Adrenal gland (tissue), 9 donors: ENCODE measurements at regions not wholly inside any gene's neighbourhood (a gene's known extent, or its start where the extent isn't known, plus 50 kb on each side); places are given as distances from the start of the nearest gene placed in this dataset.

ENCODE experiments used
- DNase-seq, 7 donors: peaks; one replicate each; pipeline ENCODE4 v3.0.0-alpha.2; 2019 to 2020
- H3K27ac ChIP-seq, 5 donors: fragments of 200-600 bp; sonication (generic) in 4 of 5; 1 replicate in 3 of 5; 2 replicates in 2 of 5; pipeline versions ENCODE4 v1.5.1 to v1.8.0; 2016 to 2020; ENCODE audit warnings: mild to moderate bottlenecking in 1 of 5
- H3K27me3 ChIP-seq: fragments of 200-600 bp; 2 replicates; pipeline ENCODE4 v1.8.0; 2021
- H3K36me3 ChIP-seq, 2 donors: fragments of 200-600 bp; replicated peaks in 1 of 2; 1 replicate in 1 of 2; 2 replicates in 1 of 2; pipeline versions ENCODE4 v1.5.1 to v1.8.0; 2018 to 2022
- H3K4me1 ChIP-seq, 2 donors: fragments of 200-600 bp; replicated peaks in 1 of 2; 1 replicate in 1 of 2; 2 replicates in 1 of 2; pipeline versions ENCODE4 v1.5.1 to v1.8.0; 2018 to 2021
- H3K4me3 ChIP-seq, 4 donors: fragments of 200-600 bp; sonication (generic) in 3 of 4; one replicate each; pipeline ENCODE4 v1.5.1; 2016 to 2018
- H3K9me3 ChIP-seq, 3 donors: fragments of 200-600 bp; sonication (generic) in 1 of 3; replicated peaks in 1 of 3; 1 replicate in 2 of 3; 2 replicates in 1 of 3; pipeline versions ENCODE4 v1.5.1 to v1.8.0; 2016 to 2021
- POLR2A ChIP-seq, 2 donors: fragments of 450-650 bp; IDR thresholded peaks; one replicate each; pipeline ENCODE4 v1.6.1; 2017; ENCODE audit warnings: antibody characterized with exemption in 2 of 2, mild to moderate bottlenecking in 2 of 2, moderate library complexity in 1 of 2
- WGBS, 4 donors: extraction: QIAGEN DNeasy Blood & Tissue Kit in 2 of 4; methylation state at CpG; one replicate each; pipeline versions ENCODE4 v1.1.5 to v1.1.7; 2013 to 2017; 5-methylcytosine and 5-hydroxymethylcytosine counted together
- intact Hi-C, 2 donors: fragments of 100-400 bp; cut with DNase I; formaldehyde crosslinking; loops; one replicate each; pipeline versions ENCODE4 v1.14.1 to v1.15.0; 2022 to 2023
- TF ChIP-seq, protein P1 (sequence below), 6 experiments: fragments of 450-650 bp in 4 of 6; fragments of 200-600 bp in 2 of 6; sonication (generic) in 1 of 6; IDR thresholded peaks; 1 replicate in 5 of 6; 2 replicates in 1 of 6; pipeline versions ENCODE4 v1.5.1 to v1.8.0; 2016 to 2021; ENCODE audit warnings: antibody characterized with exemption in 6 of 6, mild to moderate bottlenecking in 2 of 6, moderate library complexity in 1 of 6
- donor health status: healthy with polysubstance abuse.
- donor health status: Bipolar disorder and iron deficiency.
- donor health status: DM: yes; HTN: yes; CAD: no.
- donor health status: DM: no; HTN: no; CAD: no.
- donor health status: DM: no; HTN: no; CAD: no.

DNA sequence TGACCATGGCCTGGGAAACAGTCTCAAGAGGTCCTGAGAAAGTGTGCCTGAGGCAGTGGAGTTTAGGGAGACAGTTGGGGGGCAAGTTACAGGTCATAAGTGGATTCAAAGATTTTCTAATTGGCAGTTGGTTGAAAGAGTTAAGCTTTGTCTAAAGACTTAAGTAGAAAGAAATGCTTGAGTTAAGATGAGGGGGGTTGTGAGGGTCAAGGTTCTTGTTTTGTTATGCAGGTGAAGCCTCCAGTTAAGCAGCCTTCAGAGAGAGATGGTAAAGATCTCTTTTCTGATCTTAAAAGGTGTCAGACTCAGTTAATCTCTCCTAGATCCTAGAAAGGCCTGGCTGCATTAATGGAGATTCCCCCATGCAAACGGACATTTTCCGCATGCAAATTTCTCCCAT is 356.3 kb upstream of the C2CD4B start:
- TF ChIP-seq, protein P1, sequence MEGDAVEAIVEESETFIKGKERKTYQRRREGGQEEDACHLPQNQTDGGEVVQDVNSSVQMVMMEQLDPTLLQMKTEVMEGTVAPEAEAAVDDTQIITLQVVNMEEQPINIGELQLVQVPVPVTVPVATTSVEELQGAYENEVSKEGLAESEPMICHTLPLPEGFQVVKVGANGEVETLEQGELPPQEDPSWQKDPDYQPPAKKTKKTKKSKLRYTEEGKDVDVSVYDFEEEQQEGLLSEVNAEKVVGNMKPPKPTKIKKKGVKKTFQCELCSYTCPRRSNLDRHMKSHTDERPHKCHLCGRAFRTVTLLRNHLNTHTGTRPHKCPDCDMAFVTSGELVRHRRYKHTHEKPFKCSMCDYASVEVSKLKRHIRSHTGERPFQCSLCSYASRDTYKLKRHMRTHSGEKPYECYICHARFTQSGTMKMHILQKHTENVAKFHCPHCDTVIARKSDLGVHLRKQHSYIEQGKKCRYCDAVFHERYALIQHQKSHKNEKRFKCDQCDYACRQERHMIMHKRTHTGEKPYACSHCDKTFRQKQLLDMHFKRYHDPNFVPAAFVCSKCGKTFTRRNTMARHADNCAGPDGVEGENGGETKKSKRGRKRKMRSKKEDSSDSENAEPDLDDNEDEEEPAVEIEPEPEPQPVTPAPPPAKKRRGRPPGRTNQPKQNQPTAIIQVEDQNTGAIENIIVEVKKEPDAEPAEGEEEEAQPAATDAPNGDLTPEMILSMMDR (IDR thresholded peaks at IDR 0.05): no peak
- no peak for TF ChIP-seq POLR2A (IDR thresholded peaks at IDR 0.05)
- intact Hi-C loops: no loop called here

DNA sequence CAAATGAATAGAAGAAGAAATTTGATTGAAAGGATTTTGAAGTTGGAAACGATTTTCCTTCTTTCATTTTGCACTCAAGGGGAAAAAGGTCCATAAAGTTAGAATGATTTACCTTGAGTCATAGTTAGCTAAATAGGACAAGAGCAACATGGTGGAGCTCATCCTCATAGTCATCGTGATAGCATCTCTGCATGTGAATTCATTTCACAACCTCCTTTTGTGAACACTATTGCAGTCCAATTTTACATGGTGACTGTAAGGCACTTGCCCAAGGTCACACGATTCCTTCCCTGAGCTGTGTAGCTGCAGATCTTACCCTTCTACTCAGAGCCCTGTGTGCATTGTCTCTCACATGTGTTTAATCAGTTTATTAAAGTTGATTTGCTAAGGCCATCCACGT is 359.8 kb upstream of the C2CD4B start:
- WGBS, 4 donors: 73 to 86% (median 79%) methylated on average over 4 of the region's 4 CpGs
- H3K4me1 ChIP-seq: no peaks in the 10 kb centered on the region

More for the DNA sequence above, 356.3 kb upstream of the C2CD4B start:
- no peak for DNase-seq
- no peaks in the 10 kb centered on the region for H3K36me3 ChIP-seq
- no peaks in the 10 kb centered on the region for H3K4me1 ChIP-seq
- 87 to 100% (median 92%) methylated on average over 2 of the region's 2 CpGs for WGBS, 4 donors
- H3K9me3 ChIP-seq: no peaks in the 10 kb centered on the region
- H3K27me3 ChIP-seq: no peaks in the 10 kb centered on the region
- H3K27ac ChIP-seq: no peak overlapping the region
- no peak overlapping the region for H3K4me3 ChIP-seq

DNA sequence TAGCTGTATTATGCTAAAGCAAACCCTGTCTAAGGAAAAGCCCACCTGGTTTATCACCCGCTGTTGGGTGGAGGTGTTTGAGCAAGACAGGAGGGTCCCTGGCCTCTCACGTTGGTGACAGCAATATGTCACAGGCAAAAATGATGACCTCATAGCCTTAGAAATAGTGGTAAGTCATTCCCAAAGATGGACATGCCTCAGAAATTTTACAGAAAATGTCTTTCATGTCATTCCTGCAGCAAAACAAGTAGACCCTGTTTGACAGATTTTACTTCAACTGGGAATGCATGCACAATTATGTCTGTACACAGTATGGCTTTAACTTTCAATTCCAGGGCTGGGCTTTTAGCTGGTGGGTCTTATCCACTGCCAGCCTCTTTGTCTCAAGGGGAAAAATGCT is 362.3 kb upstream of the C2CD4B start:
- intact Hi-C loops: no loop called here
- no peak overlapping the region for H3K4me3 ChIP-seq
- no peaks in the 10 kb centered on the region for H3K9me3 ChIP-seq
- DNase-seq: no peak
- no peak overlapping the region for H3K27ac ChIP-seq
- no peak for TF ChIP-seq POLR2A (IDR thresholded peaks at IDR 0.05)
- TF ChIP-seq, protein P1 (IDR thresholded peaks at IDR 0.05): no peak
- H3K27me3 ChIP-seq: no peaks in the 10 kb centered on the region
- H3K4me1 ChIP-seq: no peaks in the 10 kb centered on the region
- H3K36me3 ChIP-seq: no peaks in the 10 kb centered on the region
- 69 to 77% (median 72%) methylated on average over 2 of the region's 2 CpGs for WGBS, 4 donors

More for the DNA sequence above, 359.8 kb upstream of the C2CD4B start:
- no peak overlapping the region for H3K27ac ChIP-seq
- H3K36me3 ChIP-seq: no peaks in the 10 kb centered on the region
- H3K4me3 ChIP-seq: no peak overlapping the region
- no peaks in the 10 kb centered on the region for H3K9me3 ChIP-seq
- TF ChIP-seq, protein P1 (IDR thresholded peaks at IDR 0.05): no peak
- no peak for TF ChIP-seq POLR2A (IDR thresholded peaks at IDR 0.05)
- no peaks in the 10 kb centered on the region for H3K27me3 ChIP-seq
- DNase-seq: no peak
- intact Hi-C loops: no loop called here

DNA sequence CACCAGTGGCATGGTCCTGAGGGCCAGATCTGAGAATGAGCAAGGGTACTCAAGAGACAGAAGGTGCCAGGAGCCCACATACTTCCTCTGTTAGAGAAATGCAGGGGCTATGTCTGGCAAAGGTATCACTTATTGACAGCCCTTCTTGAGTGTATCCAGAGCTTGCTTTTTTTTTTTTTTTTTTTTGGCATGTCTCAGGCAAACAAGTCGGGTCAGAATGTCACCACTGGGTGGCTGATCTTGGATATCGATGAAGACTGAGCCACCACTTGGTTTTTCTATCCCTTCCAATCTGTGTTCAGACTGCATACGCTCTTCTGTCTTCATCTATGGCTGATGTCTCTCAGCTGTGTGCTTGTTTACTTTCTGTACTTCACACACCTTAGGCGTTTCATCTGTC is 363.4 kb upstream of the C2CD4B start:
- intact Hi-C loops: no loop called here

DNA sequence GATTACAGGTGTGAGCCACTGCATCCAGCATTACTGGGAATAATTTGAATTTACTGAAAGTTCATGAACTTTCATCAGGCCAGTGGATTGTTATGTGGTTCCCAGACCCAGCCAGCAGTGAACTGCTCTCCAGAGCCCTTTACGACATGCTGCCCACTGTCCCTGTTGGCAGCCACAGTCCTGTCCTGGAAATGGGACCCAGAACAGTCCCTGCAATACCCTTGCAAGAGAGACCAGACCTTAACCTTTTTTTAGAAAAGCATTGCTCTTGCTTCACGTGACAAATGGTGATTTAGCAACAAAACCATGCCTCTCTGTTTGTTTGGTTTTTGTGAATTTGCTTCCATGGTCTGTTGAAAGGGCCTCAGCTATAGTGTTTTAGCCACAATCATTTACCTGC is 367.3 kb upstream of the C2CD4B start:
- intact Hi-C loops: no loop called here
- H3K36me3 ChIP-seq: no peaks in the 10 kb centered on the region
- DNase-seq: no peak
- H3K27ac ChIP-seq: no peak overlapping the region
- WGBS, 4 donors: 82 to 92% (median 87%) methylated on average over 2 of the region's 2 CpGs
- TF ChIP-seq POLR2A (IDR thresholded peaks at IDR 0.05): no peak
- TF ChIP-seq, protein P1 (IDR thresholded peaks at IDR 0.05): no peak
- no peaks in the 10 kb centered on the region for H3K4me1 ChIP-seq
- H3K9me3 ChIP-seq: no peaks in the 10 kb centered on the region
- H3K27me3 ChIP-seq: no peaks in the 10 kb centered on the region
- H3K4me3 ChIP-seq: no peak overlapping the region

More for the DNA sequence above, 363.4 kb upstream of the C2CD4B start:
- H3K27ac ChIP-seq: no peak overlapping the region
- DNase-seq: no peak
- H3K36me3 ChIP-seq: no peaks in the 10 kb centered on the region
- 86 to 89% (median 87%) methylated on average over 4 of the region's 4 CpGs for WGBS, 4 donors
- no peaks in the 10 kb centered on the region for H3K4me1 ChIP-seq
- no peak overlapping the region for H3K4me3 ChIP-seq
- H3K27me3 ChIP-seq: no peaks in the 10 kb centered on the region
- H3K9me3 ChIP-seq: no peaks in the 10 kb centered on the region
- TF ChIP-seq POLR2A (IDR thresholded peaks at IDR 0.05): no peak
